GM21423 (cell line): ENCODE measurements at regions not wholly inside any gene's neighbourhood (a gene's known extent, or its start where the extent isn't known, plus 50 kb on each side); places are given as distances from the start of the nearest gene placed in this dataset.

Experiments
- ATAC-seq: cut with Tn5 transposase; IDR thresholded peaks from one replicate; pipeline ENCODE4 v1.9.1; 2021; ENCODE audit warnings: mild to moderate bottlenecking, moderate library complexity; ENCODE audit not compliant: unreplicated experiment

DNA sequence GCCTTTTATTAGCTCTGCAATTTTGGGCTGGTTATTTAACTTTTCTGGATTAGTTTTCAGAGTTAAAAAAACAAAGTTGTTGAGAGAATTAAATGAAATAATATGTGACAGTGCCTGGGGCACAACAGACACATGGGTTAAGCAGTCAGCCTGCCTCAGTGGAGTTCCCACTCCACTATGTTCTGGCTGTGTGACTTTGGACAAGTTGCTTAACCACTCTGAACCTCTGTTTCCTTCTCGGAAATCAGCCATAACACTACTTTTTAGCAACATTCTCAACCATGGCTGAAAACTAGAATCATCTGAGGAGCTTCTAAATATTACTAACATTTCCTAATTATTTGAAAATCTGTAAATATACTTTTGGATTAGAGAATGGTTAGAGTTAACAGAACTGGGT lies 56.5 kb upstream of the SLC6A11 start:
- no peak for ATAC-seq

DNA sequence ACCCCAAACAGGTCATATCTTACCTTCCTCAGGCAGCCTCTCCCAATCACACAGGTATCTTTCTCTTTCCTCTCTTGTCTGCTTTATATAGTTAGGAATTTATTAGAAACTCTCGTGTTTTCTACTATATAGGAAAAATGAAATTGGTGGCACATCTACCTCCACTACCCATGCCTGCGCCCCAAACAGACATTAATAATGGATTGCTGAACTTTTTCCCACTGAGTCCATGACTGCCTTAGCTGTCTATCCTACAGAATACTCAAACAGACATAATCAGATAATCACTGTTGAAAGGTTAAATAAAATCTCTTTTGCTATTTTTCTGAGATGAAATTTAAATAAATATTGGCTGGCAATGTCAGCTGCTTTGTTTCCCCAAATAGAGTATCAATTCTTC lies 55.8 kb upstream of the SLC6A11 start:
- no peak for ATAC-seq

DNA sequence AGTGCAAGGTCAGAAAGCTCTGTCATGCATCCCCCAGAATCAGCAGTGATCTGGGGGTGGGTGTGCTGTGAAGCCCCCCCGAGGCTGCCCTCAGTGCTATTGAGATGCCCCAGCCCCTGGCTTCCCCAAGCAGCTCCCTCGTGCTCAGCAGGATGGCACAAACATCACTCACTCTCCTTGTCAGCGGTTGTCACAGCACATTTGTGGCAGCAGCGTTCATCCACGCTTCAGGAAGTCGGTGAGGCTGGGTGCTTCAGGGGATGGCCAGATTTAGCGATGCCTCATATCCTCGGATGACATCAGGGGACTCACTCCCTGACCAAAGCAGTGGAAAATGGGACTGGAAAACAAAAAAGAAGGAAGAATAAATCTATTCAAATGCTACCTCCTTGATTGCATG lies 54.4 kb upstream of the SLC6A11 start:
- no peak for ATAC-seq

DNA sequence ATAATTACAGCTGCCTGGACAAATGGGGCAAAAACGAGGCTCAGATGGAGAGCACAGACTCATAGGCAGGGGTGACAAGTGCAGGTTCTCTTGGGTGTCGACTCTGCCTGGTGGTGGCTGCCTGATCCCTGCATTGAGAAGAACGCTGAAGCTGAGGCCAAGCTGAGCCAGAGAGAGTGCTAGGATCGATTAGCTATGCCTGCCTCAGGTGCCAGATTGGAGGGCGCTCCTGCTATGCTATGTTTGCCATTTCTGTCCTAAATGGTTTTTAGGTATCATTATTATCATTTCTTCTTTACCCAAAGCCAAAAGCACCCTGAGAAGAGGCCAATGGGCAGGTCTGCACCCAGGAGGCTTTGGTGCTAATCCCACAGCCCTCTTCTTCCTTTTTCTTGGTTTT lies 53.9 kb upstream of the SLC6A11 start:
- no peak for ATAC-seq

DNA sequence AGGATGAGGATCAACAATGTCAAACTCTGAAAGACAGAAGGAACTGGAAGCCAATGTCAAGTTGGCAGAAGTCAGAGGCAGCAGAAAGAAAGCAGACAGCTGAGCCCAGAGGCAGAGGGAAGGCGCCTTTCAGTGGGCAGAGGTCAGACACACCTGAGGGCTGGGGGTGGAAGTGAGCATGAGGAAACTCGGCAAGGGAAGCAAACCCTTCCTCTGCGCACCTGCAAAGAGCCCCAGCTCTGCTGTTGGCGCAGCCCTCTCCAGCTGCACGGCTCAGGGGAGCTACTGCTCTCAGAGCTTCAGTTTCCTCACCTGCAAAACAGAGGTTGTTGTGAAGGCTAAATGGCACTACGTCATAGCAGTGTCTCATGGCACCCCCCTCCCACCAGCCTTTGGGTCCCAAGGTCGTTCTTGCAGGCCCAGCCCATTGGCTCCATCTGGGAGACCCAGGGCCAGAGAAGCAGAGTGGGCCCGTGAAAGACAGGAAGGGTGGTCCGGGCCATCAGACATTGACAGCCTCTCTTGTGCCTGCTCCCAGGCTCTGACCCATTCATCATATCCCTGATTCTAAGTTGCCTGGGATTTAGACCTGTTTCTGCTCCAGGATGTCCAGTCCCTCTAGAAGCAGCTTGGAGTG lies 53.3 kb upstream of the SLC6A11 start:
- ATAC-seq: no peak

DNA sequence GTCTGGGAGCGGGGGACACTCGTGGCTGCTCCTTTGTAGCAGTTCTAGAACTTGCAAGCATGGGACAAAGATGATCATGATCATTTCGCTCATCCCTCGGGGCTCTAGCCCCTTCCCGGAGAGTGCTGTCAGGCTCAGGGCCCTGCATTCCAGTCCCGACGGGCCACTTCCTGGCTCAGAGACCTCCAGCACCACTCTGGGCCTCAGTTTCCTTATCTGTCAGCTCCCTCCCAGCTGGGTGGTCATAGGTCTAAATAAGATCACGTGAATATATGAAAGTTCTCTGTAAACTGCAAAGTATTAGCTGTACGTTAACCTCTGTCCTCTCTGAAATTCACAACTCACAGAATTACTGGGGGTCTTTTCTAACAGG lies 52.8 kb upstream of the SLC6A11 start:
- no peak for ATAC-seq

DNA sequence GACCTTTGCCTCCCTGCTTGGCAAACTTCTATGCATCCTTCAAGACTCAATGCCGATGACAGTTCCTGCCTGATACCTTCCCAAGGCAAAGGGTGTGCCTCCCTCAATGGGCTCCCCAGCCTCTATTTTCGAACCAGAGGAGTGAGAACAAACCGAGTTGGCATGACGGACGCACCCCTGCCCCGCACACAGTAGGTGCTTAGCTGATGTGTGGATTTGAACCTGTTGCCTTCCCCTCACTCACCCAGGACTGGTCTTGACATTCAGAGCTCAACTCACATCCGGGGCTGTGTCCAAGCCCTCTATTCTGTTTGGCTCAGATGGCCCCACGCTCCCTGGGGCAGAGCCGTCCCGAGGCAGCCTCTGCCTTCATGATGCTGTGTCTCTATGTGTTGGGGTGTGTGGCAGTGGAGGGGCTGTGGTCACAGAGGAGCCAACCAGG lies 52.2 kb upstream of the SLC6A11 start:
- no peak for ATAC-seq

DNA sequence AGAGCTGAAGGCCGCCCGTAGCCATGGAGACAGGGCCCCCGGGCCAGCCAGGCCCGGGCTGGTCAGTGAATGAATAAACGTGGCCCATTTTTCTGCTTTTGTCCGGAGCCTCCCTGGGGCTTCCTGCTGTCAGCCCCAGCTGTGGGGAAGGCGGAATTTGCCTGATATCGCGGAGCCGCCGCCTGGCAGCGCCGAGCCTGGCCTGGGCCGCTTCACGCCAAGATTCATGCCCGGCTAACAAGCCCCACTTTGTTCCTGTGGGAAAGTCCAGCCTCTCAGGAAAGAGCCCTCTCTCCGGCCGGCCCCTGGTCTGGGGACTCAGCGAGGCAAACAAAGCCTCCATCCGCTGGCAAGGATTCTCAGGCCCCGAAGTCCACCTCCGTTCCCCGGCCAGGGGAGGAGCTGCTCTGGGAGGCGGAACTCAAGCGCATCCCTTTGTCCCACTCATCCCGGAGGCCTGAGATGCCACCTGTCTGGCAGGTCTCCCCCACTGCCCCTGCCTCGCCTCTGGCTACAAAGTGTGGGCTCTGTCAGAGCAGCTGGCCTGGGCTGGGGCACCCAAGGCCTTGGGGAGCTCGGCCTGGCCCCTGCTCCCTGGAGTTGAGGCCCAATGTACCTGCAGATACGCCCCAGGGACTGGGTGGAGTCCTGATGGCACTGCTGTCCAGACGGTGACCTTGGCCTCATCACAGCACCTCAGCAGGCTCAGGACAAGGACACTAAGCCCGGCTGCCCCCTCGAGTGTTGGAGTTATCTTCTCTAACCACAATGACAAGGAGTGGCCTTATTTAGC lies 51.6 kb upstream of the SLC6A11 start:
- ATAC-seq: no peak

DNA sequence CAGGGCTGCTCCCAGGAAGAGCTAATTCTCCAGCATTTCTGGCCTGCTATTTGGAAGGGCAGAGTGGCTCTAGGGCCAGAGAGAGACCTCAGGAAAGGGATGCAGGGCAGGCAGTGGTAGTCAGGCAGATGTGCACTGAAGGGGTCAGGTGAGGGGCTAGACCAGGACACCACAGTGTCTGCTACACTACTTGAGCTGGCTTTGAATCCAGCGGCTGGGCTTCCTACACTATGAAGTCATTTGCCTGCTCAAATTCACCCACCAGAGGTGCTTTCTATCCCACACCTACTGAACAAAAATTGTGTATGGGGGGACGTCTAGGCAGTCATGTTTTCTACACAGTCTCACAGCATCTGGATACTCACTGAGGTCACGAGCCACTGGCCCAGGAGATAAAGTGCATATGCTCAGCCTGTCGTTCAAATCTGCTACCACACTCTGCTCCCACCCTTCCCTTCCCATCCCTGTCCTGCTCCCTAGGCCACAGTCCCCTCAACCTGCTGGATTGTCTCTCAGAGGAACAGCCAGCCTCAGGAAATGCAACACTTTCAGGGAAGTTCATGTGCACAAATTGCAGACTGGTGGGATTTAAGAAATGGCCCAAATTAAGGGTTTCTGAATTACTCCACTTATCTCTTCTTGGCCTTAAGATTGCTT lies 49.9 kb upstream of the SLC6A11 start:
- no peak for ATAC-seq
